Parathyroid adenoma (tissue), 2 donors: ENCODE measurements at regions not wholly inside any gene's neighbourhood (a gene's known extent, or its start where the extent isn't known, plus 50 kb on each side); places are given as distances from the start of the nearest gene placed in this dataset.

Experiments
- H2AFZ ChIP-seq: fragments of 300-600 bp; sonication (generic); one replicate; pipeline ENCODE4 v1.7.0; 2017; ENCODE audit warnings: antibody characterized with exemption, mild to moderate bottlenecking
- H3K27ac ChIP-seq: fragments of 300-600 bp; sonication (generic); one replicate; pipeline ENCODE4 v1.7.0; 2017
- H3K27me3 ChIP-seq: fragments of 300-600 bp; sonication (generic); one replicate; pipeline ENCODE4 v1.7.0; 2017; ENCODE audit warnings: low read length; ENCODE audit not compliant: control insufficient read depth, insufficient read depth
- H3K36me3 ChIP-seq: fragments of 300-600 bp; sonication (generic); one replicate; pipeline ENCODE4 v1.7.0; 2017; ENCODE audit warnings: low read length; ENCODE audit not compliant: control insufficient read depth, insufficient read depth
- H3K4me1 ChIP-seq: fragments of 300-600 bp; sonication (generic); one replicate; pipeline ENCODE4 v1.7.0; 2017; ENCODE audit warnings: control low read depth
- H3K4me2 ChIP-seq: fragments of 300-600 bp; sonication (generic); one replicate; pipeline ENCODE4 v1.7.0; 2017; ENCODE audit warnings: low read length
- H3K4me3 ChIP-seq: fragments of 300-600 bp; sonication (generic); one replicate; pipeline ENCODE4 v1.7.0; 2017; ENCODE audit warnings: low read depth, low read length
- H3K79me2 ChIP-seq: fragments of 300-600 bp; sonication (generic); one replicate; pipeline ENCODE4 v1.7.0; 2017; ENCODE audit warnings: control low read depth
- H3K9ac ChIP-seq: fragments of 300-600 bp; sonication (generic); one replicate; pipeline ENCODE4 v1.7.0; 2017; ENCODE audit warnings: mild to moderate bottlenecking
- H3K9me3 ChIP-seq: fragments of 300-600 bp; sonication (generic); one replicate; pipeline ENCODE4 v1.7.0; 2017; ENCODE audit warnings: low read length; ENCODE audit not compliant: control insufficient read depth
- TF ChIP-seq, protein P1 (sequence below): fragments of 300-600 bp; sonication (generic); IDR thresholded peaks from one replicate; pipeline ENCODE4 v1.7.0; 2017; ENCODE audit warnings: antibody characterized with exemption, mild to moderate bottlenecking
- donor health status: primary hyperparathyroidism.

DNA sequence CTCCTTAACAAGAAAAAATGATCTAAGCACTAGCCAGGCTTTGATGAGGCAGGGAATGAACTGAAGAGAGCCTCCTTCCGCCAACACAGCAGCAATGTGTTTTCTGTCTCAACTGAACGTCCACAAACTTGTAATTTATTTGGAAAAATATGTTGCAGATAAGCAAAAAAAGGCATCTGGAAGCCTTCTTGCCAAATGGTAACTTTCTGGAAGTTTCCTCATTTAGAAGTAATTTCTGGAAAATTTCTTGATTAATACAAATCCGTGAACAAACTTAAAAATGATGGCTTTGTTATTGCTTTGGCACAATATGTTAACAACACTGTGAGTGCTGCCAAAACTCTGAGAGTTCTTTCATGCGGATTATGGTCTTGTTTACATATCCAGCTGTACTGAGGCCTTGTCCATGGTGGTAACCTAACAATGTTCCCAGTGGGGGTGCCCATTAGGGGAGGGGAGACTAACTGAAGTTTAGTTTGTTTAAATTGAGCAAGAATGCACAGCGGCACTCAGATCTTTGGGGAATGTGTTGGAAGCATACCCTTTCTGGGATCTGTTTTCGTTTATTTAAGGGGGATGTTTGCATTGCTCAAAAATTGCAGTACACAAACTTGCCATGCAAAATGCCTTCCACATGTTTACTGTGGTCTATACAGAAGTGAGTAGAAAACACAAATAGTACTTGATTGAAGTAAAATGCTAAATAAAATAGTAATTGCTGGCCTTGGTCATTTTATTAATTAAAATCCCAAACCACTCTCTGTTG, 334.7 kb downstream of the NR2F1-AS1 start:
- no peak overlapping the region for H3K4me3 ChIP-seq
- TF ChIP-seq, protein P1, sequence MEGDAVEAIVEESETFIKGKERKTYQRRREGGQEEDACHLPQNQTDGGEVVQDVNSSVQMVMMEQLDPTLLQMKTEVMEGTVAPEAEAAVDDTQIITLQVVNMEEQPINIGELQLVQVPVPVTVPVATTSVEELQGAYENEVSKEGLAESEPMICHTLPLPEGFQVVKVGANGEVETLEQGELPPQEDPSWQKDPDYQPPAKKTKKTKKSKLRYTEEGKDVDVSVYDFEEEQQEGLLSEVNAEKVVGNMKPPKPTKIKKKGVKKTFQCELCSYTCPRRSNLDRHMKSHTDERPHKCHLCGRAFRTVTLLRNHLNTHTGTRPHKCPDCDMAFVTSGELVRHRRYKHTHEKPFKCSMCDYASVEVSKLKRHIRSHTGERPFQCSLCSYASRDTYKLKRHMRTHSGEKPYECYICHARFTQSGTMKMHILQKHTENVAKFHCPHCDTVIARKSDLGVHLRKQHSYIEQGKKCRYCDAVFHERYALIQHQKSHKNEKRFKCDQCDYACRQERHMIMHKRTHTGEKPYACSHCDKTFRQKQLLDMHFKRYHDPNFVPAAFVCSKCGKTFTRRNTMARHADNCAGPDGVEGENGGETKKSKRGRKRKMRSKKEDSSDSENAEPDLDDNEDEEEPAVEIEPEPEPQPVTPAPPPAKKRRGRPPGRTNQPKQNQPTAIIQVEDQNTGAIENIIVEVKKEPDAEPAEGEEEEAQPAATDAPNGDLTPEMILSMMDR, result no peak
- no peaks in the 10 kb centered on the region for H3K9me3 ChIP-seq
- no peaks in the 10 kb centered on the region for H3K4me1 ChIP-seq
- H3K27ac ChIP-seq, result no peak overlapping the region
- no peak overlapping the region for H3K9ac ChIP-seq
- no peak overlapping the region for H3K4me2 ChIP-seq
- H3K36me3 ChIP-seq, result no peaks in the 10 kb centered on the region
- no peaks in the 10 kb centered on the region for H3K27me3 ChIP-seq
- no peak overlapping the region for H2AFZ ChIP-seq
- no peaks in the 10 kb centered on the region for H3K79me2 ChIP-seq

DNA sequence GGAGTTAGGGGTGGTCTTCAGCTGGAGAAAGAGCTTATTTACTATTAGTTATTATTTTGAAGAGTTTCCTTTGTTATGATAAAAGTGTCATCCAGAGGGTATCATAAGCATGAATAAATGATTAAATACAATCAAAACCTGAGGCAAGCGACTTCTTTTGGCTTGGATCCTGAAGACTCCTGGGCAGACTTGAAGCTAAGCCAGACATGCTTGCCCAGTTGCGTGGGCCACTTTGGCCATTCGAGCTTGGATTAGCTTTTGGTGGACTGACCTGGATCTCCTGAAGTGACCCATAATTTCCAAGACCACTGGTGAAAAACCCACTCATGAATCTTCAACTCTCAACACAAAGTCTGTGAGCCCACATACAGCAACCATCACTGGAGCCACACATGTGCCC, 335.8 kb downstream of the NR2F1-AS1 start:
- Histone ChIP-seq H3K36me3 (no peaks in the 10 kb centered on the region), H3K9me3 (no peaks in the 10 kb centered on the region), H3K27me3 (no peaks in the 10 kb centered on the region), H2AFZ (no peak overlapping the region), H3K79me2 (no peaks in the 10 kb centered on the region), H3K27ac (no peak overlapping the region), H3K9ac (no peak overlapping the region), H3K4me1 (no peaks in the 10 kb centered on the region), H3K4me2 (no peak overlapping the region), H3K4me3 (no peak overlapping the region)
- TF ChIP-seq, protein P1, result no peak

DNA sequence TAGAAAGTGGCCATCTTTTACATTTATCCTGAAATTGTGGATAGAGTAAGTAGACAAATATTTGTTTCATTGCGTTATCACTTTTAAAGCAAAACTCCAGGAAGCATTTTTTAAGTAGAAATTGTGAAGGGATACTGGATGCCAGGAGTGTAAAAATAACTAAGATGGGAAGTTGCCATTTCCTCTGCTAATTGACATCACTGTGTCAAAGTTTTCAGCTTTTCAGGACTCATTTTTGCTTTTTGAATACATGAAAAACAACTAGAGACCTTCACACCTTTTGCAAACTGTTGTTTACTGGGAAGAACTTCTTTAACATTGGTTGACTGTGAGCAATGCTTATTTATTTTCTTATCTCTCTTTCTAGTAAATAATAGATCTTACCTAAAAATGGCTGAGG, 337.5 kb downstream of the NR2F1-AS1 start:
- Histone ChIP-seq H3K36me3 (no peaks in the 10 kb centered on the region), H3K27me3 (no peaks in the 10 kb centered on the region), H3K4me1 (no peaks in the 10 kb centered on the region), H3K79me2 (no peaks in the 10 kb centered on the region), H3K9me3 (no peaks in the 10 kb centered on the region), H3K9ac (no peak overlapping the region), H3K27ac (no peak overlapping the region), H2AFZ (no peak overlapping the region), H3K4me2 (no peak overlapping the region), H3K4me3 (no peak overlapping the region)
- TF ChIP-seq, protein P1, result no peak

DNA sequence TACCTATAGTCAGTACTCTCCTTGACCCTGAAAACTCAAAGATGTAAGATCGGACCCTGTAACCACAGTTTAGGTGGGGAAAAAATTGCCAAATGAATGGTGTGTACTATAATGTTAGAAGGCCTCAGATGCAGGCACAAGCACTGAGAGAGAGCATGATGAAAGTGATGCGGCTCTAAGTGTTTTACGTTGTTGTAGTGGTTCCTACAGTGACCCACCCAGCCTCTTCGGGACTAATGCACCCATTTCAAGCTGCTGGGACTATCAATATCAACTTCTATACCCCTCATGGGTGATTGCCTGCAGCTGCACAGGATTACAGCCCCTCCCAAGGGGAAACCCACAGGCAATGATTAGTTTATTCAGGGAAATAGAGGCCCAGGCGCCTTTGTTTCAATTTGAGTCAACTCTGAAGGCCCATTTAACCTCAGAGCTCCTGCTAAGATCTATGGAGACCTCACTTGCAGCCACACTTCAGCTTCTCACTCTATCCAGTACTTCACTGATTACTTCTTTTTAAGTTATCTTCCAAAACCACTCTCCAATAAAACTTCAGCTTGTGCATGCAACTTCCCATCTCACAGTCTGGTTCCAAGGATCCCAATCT, 340.7 kb downstream of the NR2F1-AS1 start:
- no peak overlapping the region for H3K4me3 ChIP-seq
- no peaks in the 10 kb centered on the region for H3K4me1 ChIP-seq
- H3K27me3 ChIP-seq, result no peaks in the 10 kb centered on the region
- TF ChIP-seq, protein P1, result no peak
- no peak overlapping the region for H3K4me2 ChIP-seq
- H3K9me3 ChIP-seq, result no peaks in the 10 kb centered on the region
- no peak overlapping the region for H2AFZ ChIP-seq
- H3K79me2 ChIP-seq, result no peaks in the 10 kb centered on the region
- no peak overlapping the region for H3K9ac ChIP-seq
- H3K27ac ChIP-seq, result no peak overlapping the region
- no peaks in the 10 kb centered on the region for H3K36me3 ChIP-seq
